22Rv1 (cell line): ENCODE measurements at regions not wholly inside any gene's neighbourhood (a gene's known extent, or its start where the extent isn't known, plus 50 kb on each side); places are given as distances from the start of the nearest gene placed in this dataset.

ENCODE experiments used
- ZFX ChIP-seq: fragments of 450-650 bp; IDR thresholded peaks from 2 replicates; pipeline ENCODE4 v1.6.1; 2017; ENCODE audit warnings: antibody characterized with exemption, borderline replicate concordance
- TF ChIP-seq, protein P1 (sequence below): fragments of 450-650 bp; IDR thresholded peaks from 2 replicates; pipeline ENCODE4 v1.5.1; 2017; ENCODE audit warnings: mild to moderate bottlenecking

- TF ChIP-seq, protein P1, sequence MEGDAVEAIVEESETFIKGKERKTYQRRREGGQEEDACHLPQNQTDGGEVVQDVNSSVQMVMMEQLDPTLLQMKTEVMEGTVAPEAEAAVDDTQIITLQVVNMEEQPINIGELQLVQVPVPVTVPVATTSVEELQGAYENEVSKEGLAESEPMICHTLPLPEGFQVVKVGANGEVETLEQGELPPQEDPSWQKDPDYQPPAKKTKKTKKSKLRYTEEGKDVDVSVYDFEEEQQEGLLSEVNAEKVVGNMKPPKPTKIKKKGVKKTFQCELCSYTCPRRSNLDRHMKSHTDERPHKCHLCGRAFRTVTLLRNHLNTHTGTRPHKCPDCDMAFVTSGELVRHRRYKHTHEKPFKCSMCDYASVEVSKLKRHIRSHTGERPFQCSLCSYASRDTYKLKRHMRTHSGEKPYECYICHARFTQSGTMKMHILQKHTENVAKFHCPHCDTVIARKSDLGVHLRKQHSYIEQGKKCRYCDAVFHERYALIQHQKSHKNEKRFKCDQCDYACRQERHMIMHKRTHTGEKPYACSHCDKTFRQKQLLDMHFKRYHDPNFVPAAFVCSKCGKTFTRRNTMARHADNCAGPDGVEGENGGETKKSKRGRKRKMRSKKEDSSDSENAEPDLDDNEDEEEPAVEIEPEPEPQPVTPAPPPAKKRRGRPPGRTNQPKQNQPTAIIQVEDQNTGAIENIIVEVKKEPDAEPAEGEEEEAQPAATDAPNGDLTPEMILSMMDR, result no peak
- no peak for TF ChIP-seq ZFX
Measured at GRCh38 chr13:103537616-103538015, 471.4 kb upstream of the SLC10A2 start.
